GM13977 (cell line): ENCODE measurements at regions not wholly inside any gene's neighbourhood (a gene's known extent, or its start where the extent isn't known, plus 50 kb on each side); places are given as distances from the start of the nearest gene placed in this dataset.

Experiments
- DNase-seq: peaks from one replicate; pipeline ENCODE4 v3.0.0; 2012; ENCODE audit warnings: low spot score
- in situ Hi-C: fragments of 300-500 bp; cut with MboI; formaldehyde crosslinking; loops from one replicate; pipeline ENCODE4 v1.12.0; 2022; ENCODE audit warnings: low sequenced_read_pairs, low pct_unique_long_range_greater_than_20kb, mixed read lengths, inconsistent platforms; ENCODE audit not compliant: unreplicated experiment
- TF ChIP-seq, protein P1 (sequence below): IDR thresholded peaks from 2 replicates; pipeline ENCODE4 v1.5.1; 2012; ENCODE audit warnings: mild to moderate bottlenecking, control low read depth; ENCODE audit not compliant: insufficient read depth; ENCODE audit errors: extremely low read depth, missing control alignments

DNA sequence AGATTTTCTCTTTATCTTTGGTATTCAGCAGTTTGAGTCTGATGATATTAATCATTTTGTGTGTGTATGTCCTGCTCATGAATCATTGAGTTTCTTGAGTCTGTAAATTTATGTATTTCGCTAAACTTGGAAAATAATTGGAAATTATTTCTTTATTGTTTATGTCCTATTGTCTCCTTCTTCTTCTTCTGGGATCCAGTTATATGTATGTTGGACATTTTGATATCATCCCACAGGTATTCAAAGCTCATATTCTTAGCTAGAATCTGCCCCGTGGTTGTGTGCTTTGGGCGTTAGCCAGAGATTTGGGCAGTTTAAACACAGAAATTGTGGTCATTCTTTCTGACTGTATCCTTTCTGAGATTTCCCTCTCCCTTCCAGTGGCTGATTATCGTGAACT is 243.0 kb upstream of the SPRED2 start:
- in situ Hi-C loops = no loop called here
- TF ChIP-seq, protein P1, sequence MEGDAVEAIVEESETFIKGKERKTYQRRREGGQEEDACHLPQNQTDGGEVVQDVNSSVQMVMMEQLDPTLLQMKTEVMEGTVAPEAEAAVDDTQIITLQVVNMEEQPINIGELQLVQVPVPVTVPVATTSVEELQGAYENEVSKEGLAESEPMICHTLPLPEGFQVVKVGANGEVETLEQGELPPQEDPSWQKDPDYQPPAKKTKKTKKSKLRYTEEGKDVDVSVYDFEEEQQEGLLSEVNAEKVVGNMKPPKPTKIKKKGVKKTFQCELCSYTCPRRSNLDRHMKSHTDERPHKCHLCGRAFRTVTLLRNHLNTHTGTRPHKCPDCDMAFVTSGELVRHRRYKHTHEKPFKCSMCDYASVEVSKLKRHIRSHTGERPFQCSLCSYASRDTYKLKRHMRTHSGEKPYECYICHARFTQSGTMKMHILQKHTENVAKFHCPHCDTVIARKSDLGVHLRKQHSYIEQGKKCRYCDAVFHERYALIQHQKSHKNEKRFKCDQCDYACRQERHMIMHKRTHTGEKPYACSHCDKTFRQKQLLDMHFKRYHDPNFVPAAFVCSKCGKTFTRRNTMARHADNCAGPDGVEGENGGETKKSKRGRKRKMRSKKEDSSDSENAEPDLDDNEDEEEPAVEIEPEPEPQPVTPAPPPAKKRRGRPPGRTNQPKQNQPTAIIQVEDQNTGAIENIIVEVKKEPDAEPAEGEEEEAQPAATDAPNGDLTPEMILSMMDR = no peak
- no peak for DNase-seq

GRCh38 chr2:65671670-65672242 is 239.4 kb upstream of the SPRED2 start:
- in situ Hi-C loops = no loop called here
- no peak for DNase-seq

DNA sequence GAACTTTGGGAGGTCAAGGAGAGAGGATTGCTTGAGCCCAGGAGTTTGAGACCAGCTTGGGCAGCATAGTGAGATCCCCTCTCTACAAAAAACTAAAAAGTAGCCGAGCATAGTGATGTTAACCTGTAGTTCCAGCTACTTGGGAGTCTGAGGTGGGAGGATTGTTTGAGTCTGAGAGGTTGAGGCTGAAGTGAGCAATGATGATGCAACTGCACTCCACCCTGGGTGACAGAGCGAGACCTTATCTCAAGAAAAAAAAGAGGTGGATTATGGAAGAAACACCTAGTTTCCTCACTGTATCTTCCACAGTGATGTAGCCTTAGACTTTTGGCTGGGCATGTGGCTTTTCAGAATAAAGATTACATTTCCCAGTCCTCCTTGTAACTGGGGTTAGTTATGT is 237.2 kb upstream of the SPRED2 start:
- TF ChIP-seq, protein P1 = no peak
- no peak for DNase-seq
- in situ Hi-C loops = no loop called here

More at GRCh38 chr2:65671670-65672242, 239.4 kb upstream of the SPRED2 start:
- TF ChIP-seq, protein P1 = peak; percentile 22

DNA sequence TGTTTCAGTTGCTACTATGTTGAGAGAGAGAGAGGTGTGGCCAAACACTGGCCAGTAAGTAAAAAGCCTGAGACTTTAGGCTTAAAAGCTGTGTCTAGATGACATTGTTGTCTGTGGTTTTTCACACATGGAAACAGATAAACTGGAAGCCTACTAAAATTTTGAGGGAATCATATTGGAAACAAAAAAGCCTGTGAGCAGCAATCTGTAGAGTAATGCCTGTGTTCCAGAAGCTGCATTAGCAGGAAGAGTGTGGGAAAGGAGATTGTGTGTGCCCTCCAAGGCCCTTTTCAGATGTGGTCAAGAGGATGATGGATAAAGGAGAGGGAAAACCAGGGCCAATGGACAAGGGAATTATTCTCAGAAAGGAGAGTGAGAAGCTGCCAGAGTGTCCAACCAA is 236.3 kb upstream of the SPRED2 start:
- DNase-seq = no peak
- TF ChIP-seq, protein P1 = no peak
- in situ Hi-C loops = no loop called here

- TF ChIP-seq, protein P1 = no peak
- DNase-seq = peak; percentile 76
- in situ Hi-C loops = no loop called here
Measured at GRCh38 chr2:65666156-65666725, 233.8 kb upstream of the SPRED2 start.

DNA sequence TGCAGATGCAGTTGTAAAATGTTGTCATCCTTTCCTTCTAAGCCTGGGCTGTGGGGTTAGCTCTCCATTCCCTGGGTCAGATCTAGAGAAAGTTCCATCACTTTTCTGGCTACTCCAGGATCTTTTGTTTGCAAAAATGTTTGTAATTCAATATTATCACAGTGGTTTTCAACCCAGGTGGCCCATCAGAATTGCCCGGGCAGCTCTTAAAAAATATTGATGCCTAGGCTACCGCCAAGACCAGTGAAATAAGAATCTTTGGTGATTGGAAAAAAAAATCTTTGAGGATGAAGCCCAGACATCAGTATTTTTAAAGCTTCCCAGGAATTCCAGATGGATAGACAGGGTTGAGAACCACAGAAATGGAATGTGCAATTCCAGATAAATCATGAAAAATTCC is 232.5 kb upstream of the SPRED2 start:
- no peak for DNase-seq
- in situ Hi-C loops = no loop called here
- TF ChIP-seq, protein P1 = no peak

DNA sequence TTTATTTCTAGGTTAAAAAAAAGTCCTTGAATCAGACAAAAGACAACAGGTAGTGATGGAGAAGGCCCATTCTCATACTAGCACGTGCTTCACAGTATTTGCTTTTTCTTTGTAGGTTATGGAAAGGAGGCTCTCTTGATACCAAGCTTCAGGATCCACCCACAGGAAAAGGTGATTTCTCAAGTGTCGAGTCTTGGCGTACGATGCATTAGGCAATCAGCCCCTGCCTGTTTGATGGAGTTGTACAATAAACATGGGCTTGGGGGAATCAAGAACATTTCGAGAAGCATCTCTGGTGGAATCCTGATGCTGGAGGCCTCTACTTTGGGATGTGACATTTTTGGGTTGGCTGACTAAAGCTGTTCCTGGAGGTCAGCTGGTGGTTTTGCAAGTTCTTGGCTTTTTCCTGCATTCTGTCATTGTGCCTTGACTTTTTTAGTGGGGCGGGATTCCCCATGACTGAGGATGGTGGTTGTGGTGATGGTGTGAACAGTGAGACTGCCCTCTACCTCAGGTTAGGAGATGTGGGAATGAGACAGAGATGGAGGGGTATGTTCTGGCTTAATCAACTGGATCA is 231.5 kb upstream of the SPRED2 start:
- TF ChIP-seq, protein P1 = no peak
- no peak for DNase-seq
- in situ Hi-C loops = no loop called here
